Astrocyte of the cerebellum (primary cell): ENCODE measurements at regions not wholly inside any gene's neighbourhood (a gene's known extent, or its start where the extent isn't known, plus 50 kb on each side); places are given as distances from the start of the nearest gene placed in this dataset.

Experiments used
- DNase-seq: peaks from one replicate; pipeline ENCODE4 v3.0.0-alpha.2; 2011; ENCODE audit warnings: low read depth
- H3K4me3 ChIP-seq: 2 replicates; pipeline ENCODE4 v1.5.1; 2011; ENCODE audit warnings: mild to moderate bottlenecking, low read depth, low read length, moderate library complexity
- CTCF ChIP-seq: IDR thresholded peaks from 2 replicates; pipeline ENCODE4 v1.5.1; 2012; ENCODE audit warnings: low read length, low read depth, moderate library complexity, mild to moderate bottlenecking; ENCODE audit errors: missing control alignments
- in situ Hi-C: cut with HindIII; loops from 2 replicates; pipeline ENCODE4 v1.10.0; 2017; ENCODE audit warnings: low sequenced_read_pairs

GRCh38 chr4:141570290-141570689 lies 66.1 kb upstream of the IL15 start:
- no peak overlapping the region for H3K4me3 ChIP-seq
- in situ Hi-C loops = no loop called here
- no peak for TF ChIP-seq CTCF
- DNase-seq = no peak

GRCh38 chr4:141571362-141571761 lies 65.0 kb upstream of the IL15 start:
- in situ Hi-C loops = no loop called here
- TF ChIP-seq CTCF = no peak

GRCh38 chr4:141571793-141572192 lies 64.6 kb upstream of the IL15 start:
- H3K4me3 ChIP-seq = no peak overlapping the region
- in situ Hi-C loops = no loop called here
- no peak for TF ChIP-seq CTCF
- DNase-seq = no peak

More at GRCh38 chr4:141571362-141571761, 65.0 kb upstream of the IL15 start:
- peak; percentile 5 for DNase-seq
- H3K4me3 ChIP-seq = no peak overlapping the region

- no peak for DNase-seq
- H3K4me3 ChIP-seq = no peak overlapping the region
- in situ Hi-C loops = no loop called here
- TF ChIP-seq CTCF = no peak
Measured at GRCh38 chr4:141573678-141574077, 62.7 kb upstream of the IL15 start.

- in situ Hi-C loops = no loop called here
- no peak for DNase-seq
- TF ChIP-seq CTCF = no peak
- no peak overlapping the region for H3K4me3 ChIP-seq
Measured at GRCh38 chr4:141575884-141576283, 60.5 kb upstream of the IL15 start.

GRCh38 chr4:141576585-141577110 lies 59.7 kb upstream of the IL15 start:
- TF ChIP-seq CTCF = no peak
- in situ Hi-C loops = no loop called here
- H3K4me3 ChIP-seq = no peak overlapping the region
- no peak for DNase-seq

GRCh38 chr4:141578451-141578850 lies 57.9 kb upstream of the IL15 start:
- in situ Hi-C loops = no loop called here
- DNase-seq = no peak
- no peak for TF ChIP-seq CTCF
- H3K4me3 ChIP-seq = no peak overlapping the region
